ENCODE measurements at regions not wholly inside any gene's neighbourhood (a gene's known extent, or its start where the extent isn't known, plus 50 kb on each side); places are given as distances from the start of the nearest gene placed in this dataset.

GRCh38 chr9:86545090-86545489 lies 190.9 kb upstream of the TUT7 start:
- no peaks in the 10 kb centered on the region for H3K4me1 ChIP-seq (ENCODE audit: insufficient read depth, low read length, poor library complexity, severe bottlenecking)
- no peak overlapping the region for H2AFZ ChIP-seq (ENCODE audit: low read length)
- no peaks in the 10 kb centered on the region for H3K27me3 ChIP-seq (ENCODE audit: insufficient read depth, low read length, poor library complexity, severe bottlenecking)
- TF ChIP-seq EZH2phosphoT487 (IDR thresholded peaks at IDR 0.05; ENCODE audit: borderline replicate concordance), result no peak
- no peak for TF ChIP-seq CTCF (conservative IDR thresholded peaks at IDR 0.05; ENCODE audit: low read length)
- H3K36me3 ChIP-seq (ENCODE audit: insufficient read depth, low read length), result no peaks in the 10 kb centered on the region
- no peak overlapping the region for H3K9ac ChIP-seq (ENCODE audit: low read depth, low read length, poor library complexity, severe bottlenecking)
- no peaks in the 10 kb centered on the region for H3K9me2 ChIP-seq (replicated peaks; ENCODE audit: low read depth, low read length)
- no peak overlapping the region for H3K4me3 ChIP-seq (ENCODE audit: low read length, poor library complexity, severe bottlenecking)
- H3F3A ChIP-seq (ENCODE audit: low read depth), result no peaks in the 10 kb centered on the region
- no peak overlapping the region for H3K4me2 ChIP-seq (ENCODE audit: low read depth, low read length, poor library complexity, severe bottlenecking)
- no peaks in the 10 kb centered on the region for H3K9me3 ChIP-seq (ENCODE audit: insufficient read depth, low read depth, low read length)
- H3K79me2 ChIP-seq (ENCODE audit: insufficient read depth, low read length), result no peaks in the 10 kb centered on the region
- no peaks in the 10 kb centered on the region for H4K20me1 ChIP-seq (ENCODE audit: insufficient read depth, low read length, poor library complexity, severe bottlenecking)

GRCh38 chr9:86541014-86541570 lies 186.9 kb upstream of the TUT7 start:
- no peaks in the 10 kb centered on the region for H3K79me2 ChIP-seq (ENCODE audit: insufficient read depth, low read length)
- no peak for TF ChIP-seq CTCF (conservative IDR thresholded peaks at IDR 0.05; ENCODE audit: low read length)
- TF ChIP-seq EZH2phosphoT487 (IDR thresholded peaks at IDR 0.05; ENCODE audit: borderline replicate concordance), result no peak
- H3K9me3 ChIP-seq (ENCODE audit: insufficient read depth, low read depth, low read length), result no peaks in the 10 kb centered on the region
- H2AFZ ChIP-seq (ENCODE audit: low read length), result no peak overlapping the region
- H3F3A ChIP-seq (ENCODE audit: low read depth), result no peaks in the 10 kb centered on the region
- no peak overlapping the region for H3K4me3 ChIP-seq (ENCODE audit: low read length, poor library complexity, severe bottlenecking)
- no peak overlapping the region for H3K4me2 ChIP-seq (ENCODE audit: low read depth, low read length, poor library complexity, severe bottlenecking)
- no peaks in the 10 kb centered on the region for H3K4me1 ChIP-seq (ENCODE audit: insufficient read depth, low read length, poor library complexity, severe bottlenecking)
- no peaks in the 10 kb centered on the region for H3K9me2 ChIP-seq (replicated peaks; ENCODE audit: low read depth, low read length)
- no peaks in the 10 kb centered on the region for H4K20me1 ChIP-seq (ENCODE audit: insufficient read depth, low read length, poor library complexity, severe bottlenecking)
- no peak overlapping the region for H3K9ac ChIP-seq (ENCODE audit: low read depth, low read length, poor library complexity, severe bottlenecking)
- H3K27me3 ChIP-seq (ENCODE audit: insufficient read depth, low read length, poor library complexity, severe bottlenecking), result no peaks in the 10 kb centered on the region
- no peaks in the 10 kb centered on the region for H3K36me3 ChIP-seq (ENCODE audit: insufficient read depth, low read length)

- Histone ChIP-seq H3K9ac (ENCODE audit: low read depth, low read length, poor library complexity, severe bottlenecking) (no peak overlapping the region), H3K27me3 (ENCODE audit: insufficient read depth, low read length, poor library complexity, severe bottlenecking) (no peaks in the 10 kb centered on the region), H2AFZ (ENCODE audit: low read length) (no peak overlapping the region), H3F3A (ENCODE audit: low read depth) (no peaks in the 10 kb centered on the region), H3K4me1 (ENCODE audit: insufficient read depth, low read length, poor library complexity, severe bottlenecking) (no peaks in the 10 kb centered on the region), H3K9me3 (ENCODE audit: insufficient read depth, low read depth, low read length) (no peaks in the 10 kb centered on the region), H3K4me2 (ENCODE audit: low read depth, low read length, poor library complexity, severe bottlenecking) (no peak overlapping the region), H3K4me3 (ENCODE audit: low read length, poor library complexity, severe bottlenecking) (no peak overlapping the region), H3K9me2 (replicated peaks; ENCODE audit: low read depth, low read length) (no peaks in the 10 kb centered on the region), H3K36me3 (ENCODE audit: insufficient read depth, low read length) (no peaks in the 10 kb centered on the region), H3K79me2 (ENCODE audit: insufficient read depth, low read length) (no peaks in the 10 kb centered on the region), H4K20me1 (ENCODE audit: insufficient read depth, low read length, poor library complexity, severe bottlenecking) (no peaks in the 10 kb centered on the region)
- TF ChIP-seq EZH2phosphoT487 (IDR thresholded peaks at IDR 0.05; ENCODE audit: borderline replicate concordance) (no peak), CTCF (conservative IDR thresholded peaks at IDR 0.05; ENCODE audit: low read length) (no peak)
These were observed 181.3 kb upstream of the TUT7 start for GRCh38 chr9:86535406-86535915.

Data from Loucy (cell line).